Loucy (cell line): ENCODE measurements at regions not wholly inside any gene's neighbourhood (a gene's known extent, or its start where the extent isn't known, plus 50 kb on each side); places are given as distances from the start of the nearest gene placed in this dataset.

Experiments
- H2AFZ ChIP-seq: fragments of 200-600 bp; sonication (generic); 2 replicates; pipeline ENCODE4 v1.6.0; 2016; ENCODE audit warnings: antibody characterized with exemption, mild to moderate bottlenecking, low read length, moderate library complexity
- H3F3A ChIP-seq: fragments of 200-600 bp; 2 replicates; pipeline ENCODE4 v1.6.0; 2016; ENCODE audit warnings: antibody characterized with exemption, low read depth, mild to moderate bottlenecking
- H3K27me3 ChIP-seq: fragments of 200-600 bp; sonication (generic); 2 replicates; pipeline ENCODE4 v1.6.1; 2014; ENCODE audit warnings: low read length, mild to moderate bottlenecking; ENCODE audit not compliant: insufficient read depth, poor library complexity, severe bottlenecking
- H3K36me3 ChIP-seq: fragments of 200-600 bp; sonication (generic); 2 replicates; pipeline ENCODE4 v1.6.1; 2016; ENCODE audit warnings: low read length; ENCODE audit not compliant: insufficient read depth
- H3K4me1 ChIP-seq: fragments of 200-600 bp; sonication (generic); 2 replicates; pipeline ENCODE4 v1.5.1; 2014; ENCODE audit warnings: low read length, mild to moderate bottlenecking; ENCODE audit not compliant: insufficient read depth, poor library complexity, severe bottlenecking
- H3K4me2 ChIP-seq: fragments of 200-600 bp; sonication (generic); 2 replicates; pipeline ENCODE4 v1.6.0; 2014; ENCODE audit warnings: antibody characterized with exemption, low read length, low read depth, mild to moderate bottlenecking; ENCODE audit not compliant: poor library complexity, severe bottlenecking
- H3K4me3 ChIP-seq: fragments of 200-600 bp; sonication (generic); 2 replicates; pipeline ENCODE4 v1.5.1; 2014; ENCODE audit warnings: low read length, mild to moderate bottlenecking, mixed read lengths; ENCODE audit not compliant: poor library complexity, severe bottlenecking
- H3K79me2 ChIP-seq: fragments of 200-600 bp; sonication (generic); 2 replicates; pipeline ENCODE4 v1.6.1; 2014; ENCODE audit warnings: low read length; ENCODE audit not compliant: insufficient read depth
- H3K9ac ChIP-seq: fragments of 200-600 bp; sonication (generic); 2 replicates; pipeline ENCODE4 v1.6.0; 2014; ENCODE audit warnings: mild to moderate bottlenecking, low read depth, low read length, moderate library complexity; ENCODE audit not compliant: poor library complexity, severe bottlenecking
- H3K9me2 ChIP-seq: fragments of 200-600 bp; sonication (generic); replicated peaks from 2 replicates; pipeline ENCODE4 v1.6.1; 2016; ENCODE audit warnings: low read depth, low read length, mixed read lengths
- H3K9me3 ChIP-seq: fragments of 200-600 bp; sonication (generic); 2 replicates; pipeline ENCODE4 v1.6.1; 2014; ENCODE audit warnings: mild to moderate bottlenecking, antibody characterized with exemption, low read length, low read depth; ENCODE audit not compliant: insufficient read depth
- H4K20me1 ChIP-seq: fragments of 200-600 bp; sonication (generic); 2 replicates; pipeline ENCODE4 v1.6.0; 2014; ENCODE audit warnings: antibody characterized with exemption, low read length, mild to moderate bottlenecking; ENCODE audit not compliant: insufficient read depth, poor library complexity, severe bottlenecking
- EZH2phosphoT487 ChIP-seq: fragments of 200-600 bp; IDR thresholded peaks from 2 replicates; pipeline ENCODE4 v1.6.1; 2018; ENCODE audit warnings: antibody characterized with exemption, mild to moderate bottlenecking, moderate library complexity, borderline replicate concordance
- TF ChIP-seq, protein P1 (sequence below): fragments of 200-600 bp; sonication (generic); conservative IDR thresholded peaks from 2 replicates; pipeline ENCODE4 v1.5.1; 2014; ENCODE audit warnings: mild to moderate bottlenecking, antibody characterized with exemption, low read length

DNA sequence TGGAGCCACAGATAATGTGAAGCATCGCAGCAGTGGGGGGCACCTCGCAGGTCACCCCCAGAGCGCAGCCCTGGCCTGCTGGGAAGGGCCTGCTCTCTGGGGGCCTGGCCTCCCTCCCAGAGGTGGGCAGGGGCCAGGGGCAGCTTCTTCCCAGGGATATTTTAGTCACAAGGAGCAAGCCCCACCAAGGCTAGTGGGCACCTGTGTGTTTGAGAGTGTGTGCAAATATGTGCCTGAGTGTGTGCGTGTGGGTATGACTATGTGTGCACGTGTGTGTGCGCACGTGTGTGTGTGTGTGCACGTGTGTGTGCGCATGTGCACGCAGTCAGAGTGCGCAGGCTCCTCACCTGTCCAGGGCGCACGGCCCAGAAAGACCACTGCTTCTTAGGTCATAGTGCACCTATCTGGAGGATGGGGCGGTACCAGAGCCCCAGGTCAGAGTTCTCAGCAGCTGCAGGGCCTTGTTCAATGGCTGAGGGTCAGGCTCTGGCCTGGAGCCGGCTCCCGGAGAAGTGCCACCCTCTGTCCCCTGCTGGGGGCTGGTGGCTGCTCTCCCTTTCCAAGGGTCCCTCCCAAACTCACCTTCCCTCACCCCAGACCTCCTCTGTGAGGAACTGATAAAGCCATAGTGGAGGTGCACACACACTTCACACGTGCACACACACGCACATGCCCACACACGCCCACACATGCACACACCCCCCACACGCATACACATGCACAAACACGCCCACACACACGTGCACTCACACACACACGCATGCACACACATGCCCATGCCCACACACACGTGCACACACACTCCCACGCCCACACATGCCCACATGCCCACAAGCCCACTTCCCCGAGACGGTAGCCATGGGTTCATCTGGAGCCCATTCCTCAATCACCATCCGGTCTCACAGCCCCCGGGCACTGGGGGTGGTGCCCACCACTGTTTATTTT is 128.5 kb downstream of the KIF26A start:
- no peaks in the 10 kb centered on the region for H3F3A ChIP-seq
- no peaks in the 10 kb centered on the region for H3K9me3 ChIP-seq
- no peaks in the 10 kb centered on the region for H4K20me1 ChIP-seq
- H3K79me2 ChIP-seq, result no peaks in the 10 kb centered on the region
- no peaks in the 10 kb centered on the region for H3K36me3 ChIP-seq
- H3K9me2 ChIP-seq, result no peaks in the 10 kb centered on the region
- no peak overlapping the region for H3K4me3 ChIP-seq
- no peaks in the 10 kb centered on the region for H3K27me3 ChIP-seq
- H3K9ac ChIP-seq, result no peak overlapping the region
- no peaks in the 10 kb centered on the region for H3K4me1 ChIP-seq
- H2AFZ ChIP-seq, result no peak overlapping the region
- no peak overlapping the region for H3K4me2 ChIP-seq
- TF ChIP-seq EZH2phosphoT487, result no peak
- TF ChIP-seq, protein P1, sequence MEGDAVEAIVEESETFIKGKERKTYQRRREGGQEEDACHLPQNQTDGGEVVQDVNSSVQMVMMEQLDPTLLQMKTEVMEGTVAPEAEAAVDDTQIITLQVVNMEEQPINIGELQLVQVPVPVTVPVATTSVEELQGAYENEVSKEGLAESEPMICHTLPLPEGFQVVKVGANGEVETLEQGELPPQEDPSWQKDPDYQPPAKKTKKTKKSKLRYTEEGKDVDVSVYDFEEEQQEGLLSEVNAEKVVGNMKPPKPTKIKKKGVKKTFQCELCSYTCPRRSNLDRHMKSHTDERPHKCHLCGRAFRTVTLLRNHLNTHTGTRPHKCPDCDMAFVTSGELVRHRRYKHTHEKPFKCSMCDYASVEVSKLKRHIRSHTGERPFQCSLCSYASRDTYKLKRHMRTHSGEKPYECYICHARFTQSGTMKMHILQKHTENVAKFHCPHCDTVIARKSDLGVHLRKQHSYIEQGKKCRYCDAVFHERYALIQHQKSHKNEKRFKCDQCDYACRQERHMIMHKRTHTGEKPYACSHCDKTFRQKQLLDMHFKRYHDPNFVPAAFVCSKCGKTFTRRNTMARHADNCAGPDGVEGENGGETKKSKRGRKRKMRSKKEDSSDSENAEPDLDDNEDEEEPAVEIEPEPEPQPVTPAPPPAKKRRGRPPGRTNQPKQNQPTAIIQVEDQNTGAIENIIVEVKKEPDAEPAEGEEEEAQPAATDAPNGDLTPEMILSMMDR, result no peak

DNA sequence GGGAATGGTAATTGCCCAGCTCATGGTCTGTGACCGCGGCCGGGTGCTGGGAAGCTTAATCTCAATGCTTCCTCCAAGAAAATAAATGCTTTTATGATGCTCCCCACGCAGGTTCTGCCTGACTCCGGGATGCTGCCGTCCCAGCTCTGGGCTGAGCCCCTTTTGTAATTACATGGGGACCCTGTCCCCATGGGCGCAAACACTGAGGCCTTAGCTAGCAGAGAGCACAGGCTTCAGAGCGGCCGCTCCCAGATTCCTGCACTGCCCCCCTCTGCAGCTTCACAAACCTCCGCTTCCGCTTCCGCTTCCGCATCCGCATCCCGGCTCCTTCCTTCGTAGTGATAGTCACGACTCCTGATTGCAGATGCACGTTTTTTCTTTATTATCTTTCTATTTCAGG is 129.5 kb downstream of the KIF26A start:
- TF ChIP-seq, protein P1, result no peak
- TF ChIP-seq EZH2phosphoT487, result no peak
- no peak overlapping the region for H3K4me2 ChIP-seq
- H3K4me3 ChIP-seq, result no peak overlapping the region
- H3K9ac ChIP-seq, result no peak overlapping the region
- H3K9me2 ChIP-seq, result no peaks in the 10 kb centered on the region
- no peaks in the 10 kb centered on the region for H3K27me3 ChIP-seq
- no peak overlapping the region for H2AFZ ChIP-seq
- H3K4me1 ChIP-seq, result no peaks in the 10 kb centered on the region
- no peaks in the 10 kb centered on the region for H4K20me1 ChIP-seq
- H3K79me2 ChIP-seq, result no peaks in the 10 kb centered on the region
- H3K36me3 ChIP-seq, result no peaks in the 10 kb centered on the region
- H3K9me3 ChIP-seq, result no peaks in the 10 kb centered on the region
- H3F3A ChIP-seq, result no peaks in the 10 kb centered on the region

DNA sequence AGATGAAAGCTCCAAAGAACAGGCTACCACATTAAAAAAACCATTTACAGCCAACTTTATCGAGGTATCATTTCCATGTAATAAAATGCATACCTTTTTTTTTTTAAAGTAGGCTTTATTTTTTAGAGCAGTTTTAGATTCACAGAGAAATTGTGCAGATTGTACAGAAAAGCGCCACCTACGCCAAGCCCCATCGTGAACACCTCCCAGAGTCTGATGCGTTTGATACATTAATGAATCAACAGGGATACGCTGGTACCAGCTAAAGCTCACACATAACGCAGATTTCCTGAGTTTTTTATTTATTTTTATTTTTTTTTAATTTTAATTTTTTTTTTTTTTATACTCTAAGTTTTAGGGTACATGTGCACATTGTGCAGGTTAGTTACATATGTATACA is 129.9 kb downstream of the KIF26A start:
- H3K79me2 ChIP-seq, result no peaks in the 10 kb centered on the region
- H3K36me3 ChIP-seq, result no peaks in the 10 kb centered on the region
- no peak overlapping the region for H3K4me2 ChIP-seq
- H3K9me2 ChIP-seq, result no peaks in the 10 kb centered on the region
- no peaks in the 10 kb centered on the region for H3K27me3 ChIP-seq
- H3K9me3 ChIP-seq, result no peaks in the 10 kb centered on the region
- H3K4me3 ChIP-seq, result no peak overlapping the region
- H3K9ac ChIP-seq, result no peak overlapping the region
- no peak for TF ChIP-seq EZH2phosphoT487
- TF ChIP-seq, protein P1, result no peak
- no peaks in the 10 kb centered on the region for H4K20me1 ChIP-seq
- H3K4me1 ChIP-seq, result no peaks in the 10 kb centered on the region
- H3F3A ChIP-seq, result no peaks in the 10 kb centered on the region
- no peak overlapping the region for H2AFZ ChIP-seq
